ENCODE measurements at regions not wholly inside any gene's neighbourhood (a gene's known extent, or its start where the extent isn't known, plus 50 kb on each side); places are given as distances from the start of the nearest gene placed in this dataset.

GRCh38 chr10:84076540-84077195, 62.6 kb upstream of the GHITM start:
- Histone ChIP-seq H3K27me3 (no peaks in the 10 kb centered on the region), H3K4me3 (ENCODE audit: low read depth, low read length) (no peak overlapping the region), H3K36me3 (no peaks in the 10 kb centered on the region), H3K4me1 (no peaks in the 10 kb centered on the region), H3K9me3 (no peaks in the 10 kb centered on the region)
- DNase-seq = peak; percentile 8
- TF ChIP-seq CTCF (IDR thresholded peaks at IDR 0.05; ENCODE audit: low read depth, low read length) = peak; percentile 58

- no peak overlapping the region for H3K4me3 ChIP-seq (ENCODE audit: low read depth, low read length)
- no peaks in the 10 kb centered on the region for H3K9me3 ChIP-seq
- no peak for TF ChIP-seq CTCF (IDR thresholded peaks at IDR 0.05; ENCODE audit: low read depth, low read length)
- H3K27me3 ChIP-seq = no peaks in the 10 kb centered on the region
- H3K36me3 ChIP-seq = no peaks in the 10 kb centered on the region
- DNase-seq = no peak
- no peaks in the 10 kb centered on the region for H3K4me1 ChIP-seq
These were observed 61.5 kb upstream of the GHITM start for GRCh38 chr10:84077768-84078167.

GRCh38 chr10:84078771-84079170, 60.5 kb upstream of the GHITM start:
- no peak overlapping the region for H3K4me3 ChIP-seq (ENCODE audit: low read depth, low read length)
- TF ChIP-seq CTCF (IDR thresholded peaks at IDR 0.05; ENCODE audit: low read depth, low read length) = no peak
- H3K4me1 ChIP-seq = no peaks in the 10 kb centered on the region
- no peak for DNase-seq
- H3K27me3 ChIP-seq = no peaks in the 10 kb centered on the region
- no peaks in the 10 kb centered on the region for H3K9me3 ChIP-seq
- H3K36me3 ChIP-seq = no peaks in the 10 kb centered on the region

- peaks cover 5% of the 10 kb centered on the region; the same call in 1 of the 2 replicates for H3K4me1 ChIP-seq
- no peak for TF ChIP-seq CTCF (IDR thresholded peaks at IDR 0.05; ENCODE audit: low read depth, low read length)
These were observed 55.0 kb upstream of the GHITM start for GRCh38 chr10:84084342-84084741.

GRCh38 chr10:84087202-84087601, 52.1 kb upstream of the GHITM start:
- no peak overlapping the region for H3K4me3 ChIP-seq (ENCODE audit: low read depth, low read length)
- no peaks in the 10 kb centered on the region for H3K27me3 ChIP-seq
- DNase-seq = no peak
- no peaks in the 10 kb centered on the region for H3K9me3 ChIP-seq
- TF ChIP-seq CTCF (IDR thresholded peaks at IDR 0.05; ENCODE audit: low read depth, low read length) = no peak
- no peaks in the 10 kb centered on the region for H3K36me3 ChIP-seq
- H3K4me1 ChIP-seq = peaks cover 8% of the 10 kb centered on the region; the same call in 1 of the 2 replicates

More at GRCh38 chr10:84084342-84084741, 55.0 kb upstream of the GHITM start:
- H3K27me3 ChIP-seq = no peaks in the 10 kb centered on the region
- no peak overlapping the region for H3K4me3 ChIP-seq (ENCODE audit: low read depth, low read length)
- no peak for DNase-seq
- H3K9me3 ChIP-seq = no peaks in the 10 kb centered on the region
- no peaks in the 10 kb centered on the region for H3K36me3 ChIP-seq

GRCh38 chr10:84088626-84089025, 50.7 kb upstream of the GHITM start:
- Histone ChIP-seq H3K4me1 (peaks cover 8% of the 10 kb centered on the region; the same call in 1 of the 2 replicates), H3K9me3 (no peaks in the 10 kb centered on the region), H3K36me3 (no peaks in the 10 kb centered on the region), H3K4me3 (ENCODE audit: low read depth, low read length) (no peak overlapping the region), H3K27me3 (no peaks in the 10 kb centered on the region)
- peak; percentile 55 for DNase-seq
- TF ChIP-seq CTCF (IDR thresholded peaks at IDR 0.05; ENCODE audit: low read depth, low read length) = no peak

Measured in BE2C (cell line).